Muscle of arm (tissue), 1 donor: ENCODE measurements at regions not wholly inside any gene's neighbourhood (a gene's known extent, or its start where the extent isn't known, plus 50 kb on each side); places are given as distances from the start of the nearest gene placed in this dataset.

Experiments
- DNase-seq: peaks from one replicate; pipeline ENCODE4 v3.0.0-alpha.2; 2013

GRCh38 chr2:217231724-217232123, 371.9 kb upstream of the TNP1 start:
- DNase-seq = no peak

GRCh38 chr2:217231212-217231611, 371.3 kb upstream of the TNP1 start:
- DNase-seq = no peak

- no peak for DNase-seq
Observed at GRCh38 chr2:217228732-217229131, 368.9 kb upstream of the TNP1 start.

- DNase-seq = no peak
Observed at GRCh38 chr2:217227794-217228193, 367.9 kb upstream of the TNP1 start.

GRCh38 chr2:217225596-217225995, 365.7 kb upstream of the TNP1 start:
- no peak for DNase-seq

GRCh38 chr2:217223222-217223930, 363.5 kb upstream of the TNP1 start:
- DNase-seq = no peak

GRCh38 chr2:217222309-217222910, 362.5 kb upstream of the TNP1 start:
- no peak for DNase-seq

GRCh38 chr2:217220228-217221013, 360.6 kb upstream of the TNP1 start:
- DNase-seq = no peak

GRCh38 chr2:217219164-217219520, 359.3 kb upstream of the TNP1 start:
- DNase-seq = no peak

- no peak for DNase-seq
Observed at GRCh38 chr2:217218269-217219163, 358.7 kb upstream of the TNP1 start.

GRCh38 chr2:217216982-217217381, 357.1 kb upstream of the TNP1 start:
- DNase-seq = no peak

GRCh38 chr2:217216316-217216715, 356.5 kb upstream of the TNP1 start:
- no peak for DNase-seq

GRCh38 chr2:217215877-217216276, 356.0 kb upstream of the TNP1 start:
- DNase-seq = no peak

GRCh38 chr2:217208867-217209266, 349.0 kb upstream of the TNP1 start:
- DNase-seq = no peak

GRCh38 chr2:217207699-217208010, 347.8 kb upstream of the TNP1 start:
- no peak for DNase-seq

- no peak for DNase-seq
Observed at GRCh38 chr2:217206907-217207698, 347.2 kb upstream of the TNP1 start.

- DNase-seq = no peak
Observed at GRCh38 chr2:217206016-217206725, 346.3 kb upstream of the TNP1 start.

- DNase-seq = no peak
Observed at GRCh38 chr2:217204358-217204757, 344.5 kb upstream of the TNP1 start.

- no peak for DNase-seq
Observed at GRCh38 chr2:217203086-217203485, 343.2 kb upstream of the TNP1 start.

GRCh38 chr2:217199255-217199630, 339.4 kb upstream of the TNP1 start:
- DNase-seq = no peak
